Tibial nerve (tissue), 4 donors: ENCODE measurements at regions not wholly inside any gene's neighbourhood (a gene's known extent, or its start where the extent isn't known, plus 50 kb on each side); places are given as distances from the start of the nearest gene placed in this dataset.

Experiments used
- CTCF ChIP-seq, 5 experiments: fragments of 200-600 bp in 3 of 5; fragments of 450-650 bp in 2 of 5; sonication (generic) in 3 of 5; IDR thresholded peaks; one replicate each; pipeline ENCODE4 v1.5.1; 2016 to 2019; ENCODE audit warnings: antibody characterized with exemption in 5 of 5, mild to moderate bottlenecking in 3 of 5, moderate library complexity in 2 of 5
- EP300 ChIP-seq, 2 donors: sonication (generic); formaldehyde crosslinking; IDR thresholded peaks; one replicate each; pipeline ENCODE4 v1.6.1; 2017; ENCODE audit warnings: antibody characterized with exemption in 2 of 2, mild to moderate bottlenecking in 1 of 2
- POLR2A ChIP-seq, 2 donors: fragments of 450-650 bp; IDR thresholded peaks; one replicate each; pipeline ENCODE4 v1.6.1; 2017; ENCODE audit warnings: antibody characterized with exemption in 2 of 2, mild to moderate bottlenecking in 2 of 2, moderate library complexity in 2 of 2

- no peak for TF ChIP-seq POLR2A (IDR thresholded peaks at IDR 0.05)
- no peak for TF ChIP-seq CTCF (IDR thresholded peaks at IDR 0.05)
- TF ChIP-seq EP300 (IDR thresholded peaks at IDR 0.05), result no peak
Observed at GRCh38 chr13:111022241-111022640, 92.9 kb upstream of the ARHGEF7 start.
